ENCODE measurements at regions not wholly inside any gene's neighbourhood (a gene's known extent, or its start where the extent isn't known, plus 50 kb on each side); places are given as distances from the start of the nearest gene placed in this dataset.
"Not testable (repeated sequence)": the region's sequence is repeated elsewhere in the genome, so short reads cannot be mapped to it uniquely, and the experiment has no call there.

DNA sequence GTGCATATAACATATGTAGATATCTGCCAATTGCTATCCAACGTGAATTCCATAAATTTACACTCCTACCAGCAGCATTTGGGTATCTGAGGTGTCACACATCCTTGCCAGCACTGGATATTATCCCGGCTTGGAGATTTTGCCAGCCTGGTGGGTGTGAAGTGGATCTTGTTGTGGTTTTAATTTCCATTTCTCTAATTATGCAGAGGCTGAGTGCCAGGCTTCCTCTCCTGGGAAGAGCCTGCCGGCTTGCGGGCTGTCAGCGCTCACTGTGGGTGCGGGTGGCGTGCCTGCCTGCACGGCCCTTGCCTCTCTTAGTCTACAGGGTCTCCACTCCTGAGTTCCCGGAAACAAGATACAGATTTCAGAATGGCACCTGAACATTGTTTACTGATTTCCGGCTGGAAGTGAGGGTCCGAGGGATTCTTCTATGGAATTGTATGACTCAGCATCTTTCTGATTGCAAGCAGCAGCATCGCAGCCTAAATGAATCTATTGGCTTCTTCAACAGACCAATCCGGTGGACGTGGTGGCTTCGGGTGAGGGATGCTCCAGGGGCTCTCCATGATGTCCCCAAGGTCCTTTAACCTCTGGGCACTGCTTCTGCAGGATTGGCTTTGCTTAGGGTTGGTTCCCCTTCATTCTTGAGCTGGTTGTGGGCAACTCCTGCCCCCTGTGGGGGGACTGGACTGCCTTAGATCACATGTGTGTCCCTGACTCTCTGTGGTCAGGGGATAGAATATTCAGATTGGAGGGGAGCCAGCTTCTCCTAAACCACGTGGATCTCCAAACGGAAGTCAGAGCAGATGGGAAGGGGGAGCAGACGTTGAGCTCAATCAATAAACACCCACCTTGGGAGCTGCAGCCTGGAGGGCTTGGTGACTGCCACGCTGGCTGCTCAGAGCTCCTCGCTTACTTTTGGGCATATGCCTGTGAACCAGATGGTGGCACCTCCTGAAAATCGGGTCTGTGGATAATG, 58.0 kb upstream of the LRPAP1 start:
- POLR2A ChIA-PET; H3K27ac ChIP-seq (ENCODE audit: insufficient read depth in 1 of 2, low read depth in 1 of 2, low read length in 2 of 2, poor library complexity in 1 of 2, severe bottlenecking in 2 of 2); H3K4me3 ChIP-seq (ENCODE audit: control insufficient read depth in 1 of 7, extremely low read depth in 1 of 7, insufficient read depth in 4 of 7, low read depth in 2 of 7, low read length in 6 of 7); H3K36me3 ChIP-seq (ENCODE audit: control insufficient read depth in 4 of 4, insufficient read depth in 4 of 4, low read length in 3 of 4); DNase-seq; H3K27me3 ChIP-seq (replicated peaks in 2 of 5; ENCODE audit: control insufficient read depth in 4 of 5, insufficient read depth in 5 of 5, low read length in 4 of 5); H3K4me1 ChIP-seq (ENCODE audit: control extremely low read depth in 1 of 4, control insufficient read depth in 4 of 4, insufficient read depth in 4 of 4, low read length in 3 of 4); CTCF ChIA-PET; H3K9me3 ChIP-seq (ENCODE audit: control extremely low read depth in 1 of 5, control insufficient read depth in 4 of 5, insufficient read depth in 2 of 5, low read depth in 1 of 5, low read length in 4 of 5): not testable (repeated sequence)
- 88% methylated on average over 11 of the region's 21 CpGs for WGBS (ENCODE audit: insufficient coverage)

GRCh38 chr4:3589379-3589778, 57.2 kb upstream of the LRPAP1 start:
- H3K27ac ChIP-seq (ENCODE audit: insufficient read depth in 1 of 2, low read depth in 1 of 2, low read length in 2 of 2, poor library complexity in 1 of 2, severe bottlenecking in 2 of 2); CTCF ChIA-PET; DNase-seq; H3K36me3 ChIP-seq (ENCODE audit: control insufficient read depth in 4 of 4, insufficient read depth in 4 of 4, low read length in 3 of 4); POLR2A ChIA-PET; H3K9me3 ChIP-seq (ENCODE audit: control extremely low read depth in 1 of 5, control insufficient read depth in 4 of 5, insufficient read depth in 2 of 5, low read depth in 1 of 5, low read length in 4 of 5); H3K4me1 ChIP-seq (ENCODE audit: control extremely low read depth in 1 of 4, control insufficient read depth in 4 of 4, insufficient read depth in 4 of 4, low read length in 3 of 4); H3K4me3 ChIP-seq (ENCODE audit: control insufficient read depth in 1 of 7, extremely low read depth in 1 of 7, insufficient read depth in 4 of 7, low read depth in 2 of 7, low read length in 6 of 7); H3K27me3 ChIP-seq (replicated peaks in 2 of 5; ENCODE audit: control insufficient read depth in 4 of 5, insufficient read depth in 5 of 5, low read length in 4 of 5): not testable (repeated sequence)
- 96% methylated on average over 4 of the region's 11 CpGs for WGBS (ENCODE audit: insufficient coverage)

GRCh38 chr4:3588517-3589194, 56.4 kb upstream of the LRPAP1 start:
- POLR2A ChIA-PET; H3K27me3 ChIP-seq (replicated peaks in 2 of 5; ENCODE audit: control insufficient read depth in 4 of 5, insufficient read depth in 5 of 5, low read length in 4 of 5); CTCF ChIA-PET; DNase-seq; H3K36me3 ChIP-seq (ENCODE audit: control insufficient read depth in 4 of 4, insufficient read depth in 4 of 4, low read length in 3 of 4); H3K9me3 ChIP-seq (ENCODE audit: control extremely low read depth in 1 of 5, control insufficient read depth in 4 of 5, insufficient read depth in 2 of 5, low read depth in 1 of 5, low read length in 4 of 5); H3K27ac ChIP-seq (ENCODE audit: insufficient read depth in 1 of 2, low read depth in 1 of 2, low read length in 2 of 2, poor library complexity in 1 of 2, severe bottlenecking in 2 of 2); H3K4me3 ChIP-seq (ENCODE audit: control insufficient read depth in 1 of 7, extremely low read depth in 1 of 7, insufficient read depth in 4 of 7, low read depth in 2 of 7, low read length in 6 of 7); H3K4me1 ChIP-seq (ENCODE audit: control extremely low read depth in 1 of 4, control insufficient read depth in 4 of 4, insufficient read depth in 4 of 4, low read length in 3 of 4): not testable (repeated sequence)
- 90% methylated on average over 3 of the region's 10 CpGs for WGBS (ENCODE audit: insufficient coverage)

DNA sequence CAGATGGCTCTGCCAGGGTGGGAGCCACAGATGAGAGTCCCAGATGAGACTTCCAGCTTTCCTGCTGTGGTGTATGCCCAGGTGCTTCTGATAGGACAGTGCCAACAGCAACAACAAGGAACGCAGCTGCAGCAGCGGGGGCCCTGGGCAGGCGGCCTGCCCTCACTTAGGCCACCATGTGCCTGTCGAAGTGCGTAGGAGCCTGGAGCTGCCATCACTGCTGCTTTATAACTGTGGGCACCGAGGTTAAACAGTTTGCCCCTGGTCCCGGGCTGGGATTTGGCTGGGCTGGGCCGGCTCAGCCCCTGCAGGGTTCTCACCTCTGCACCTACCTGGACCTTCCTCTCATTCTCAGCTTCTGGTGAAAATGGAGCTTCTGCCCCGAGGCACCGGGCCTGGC, 54.4 kb upstream of the LRPAP1 start:
- DNase-seq; CTCF ChIA-PET; H3K4me1 ChIP-seq (ENCODE audit: control extremely low read depth in 1 of 4, control insufficient read depth in 4 of 4, insufficient read depth in 4 of 4, low read length in 3 of 4); H3K27me3 ChIP-seq (replicated peaks in 2 of 5; ENCODE audit: control insufficient read depth in 4 of 5, insufficient read depth in 5 of 5, low read length in 4 of 5); H3K27ac ChIP-seq (ENCODE audit: insufficient read depth in 1 of 2, low read depth in 1 of 2, low read length in 2 of 2, poor library complexity in 1 of 2, severe bottlenecking in 2 of 2); H3K36me3 ChIP-seq (ENCODE audit: control insufficient read depth in 4 of 4, insufficient read depth in 4 of 4, low read length in 3 of 4); POLR2A ChIA-PET; H3K9me3 ChIP-seq (ENCODE audit: control extremely low read depth in 1 of 5, control insufficient read depth in 4 of 5, insufficient read depth in 2 of 5, low read depth in 1 of 5, low read length in 4 of 5); H3K4me3 ChIP-seq (ENCODE audit: control insufficient read depth in 1 of 7, extremely low read depth in 1 of 7, insufficient read depth in 4 of 7, low read depth in 2 of 7, low read length in 6 of 7): not testable (repeated sequence)
- WGBS (ENCODE audit: insufficient coverage): 97% methylated on average over 8 of the region's 10 CpGs

DNA sequence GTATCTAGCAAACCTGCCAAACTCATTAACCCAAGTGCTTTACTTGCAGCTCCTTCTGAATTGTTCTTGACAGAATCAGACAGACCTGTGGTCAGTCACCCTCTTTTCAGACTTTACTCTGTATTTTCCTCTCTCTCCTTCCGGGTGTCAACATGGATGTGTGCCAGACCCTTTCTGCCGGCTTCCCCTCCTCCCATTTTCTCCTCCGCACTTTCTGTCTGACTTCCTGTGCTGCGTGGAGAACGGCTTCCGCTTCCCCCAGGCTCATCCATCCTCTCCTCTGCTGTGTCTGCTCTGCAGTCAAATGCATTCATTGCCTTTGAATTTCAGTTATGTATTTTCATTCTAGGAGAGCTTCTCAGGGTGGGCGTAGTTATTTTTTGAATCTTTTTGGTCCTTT, 53.3 kb upstream of the LRPAP1 start:
- DNase-seq; H3K27me3 ChIP-seq (replicated peaks in 2 of 5; ENCODE audit: control insufficient read depth in 4 of 5, insufficient read depth in 5 of 5, low read length in 4 of 5); POLR2A ChIA-PET; H3K36me3 ChIP-seq (ENCODE audit: control insufficient read depth in 4 of 4, insufficient read depth in 4 of 4, low read length in 3 of 4); H3K27ac ChIP-seq (ENCODE audit: insufficient read depth in 1 of 2, low read depth in 1 of 2, low read length in 2 of 2, poor library complexity in 1 of 2, severe bottlenecking in 2 of 2); H3K4me3 ChIP-seq (ENCODE audit: control insufficient read depth in 1 of 7, extremely low read depth in 1 of 7, insufficient read depth in 4 of 7, low read depth in 2 of 7, low read length in 6 of 7); H3K9me3 ChIP-seq (ENCODE audit: control extremely low read depth in 1 of 5, control insufficient read depth in 4 of 5, insufficient read depth in 2 of 5, low read depth in 1 of 5, low read length in 4 of 5); CTCF ChIA-PET; H3K4me1 ChIP-seq (ENCODE audit: control extremely low read depth in 1 of 4, control insufficient read depth in 4 of 4, insufficient read depth in 4 of 4, low read length in 3 of 4): not testable (repeated sequence)
- WGBS (ENCODE audit: insufficient coverage): 100% methylated on average over 1 of the region's 7 CpGs

GRCh38 chr4:3582091-3582475, 49.9 kb upstream of the LRPAP1 start:
- DNase-seq: no peak
- H3K4me3 ChIP-seq (ENCODE audit: control insufficient read depth in 1 of 7, extremely low read depth in 1 of 7, insufficient read depth in 4 of 7, low read depth in 2 of 7, low read length in 6 of 7): no peak overlapping the region
- H3K36me3 ChIP-seq (ENCODE audit: control insufficient read depth in 4 of 4, insufficient read depth in 4 of 4, low read length in 3 of 4): no peaks in the 10 kb centered on the region
- H3K27me3 ChIP-seq (replicated peaks in 2 of 5; ENCODE audit: control insufficient read depth in 4 of 5, insufficient read depth in 5 of 5, low read length in 4 of 5): peaks cover 0 to 2% (median 0%) of the 10 kb centered on the region in 5 experiments
- POLR2A ChIA-PET: no interaction called here
- no peaks in the 10 kb centered on the region for H3K9me3 ChIP-seq (ENCODE audit: control extremely low read depth in 1 of 5, control insufficient read depth in 4 of 5, insufficient read depth in 2 of 5, low read depth in 1 of 5, low read length in 4 of 5)
- no peak overlapping the region for H3K27ac ChIP-seq (ENCODE audit: insufficient read depth in 1 of 2, low read depth in 1 of 2, low read length in 2 of 2, poor library complexity in 1 of 2, severe bottlenecking in 2 of 2)
- WGBS (ENCODE audit: insufficient coverage): 90% methylated on average over 4 of the region's 5 CpGs
- CTCF ChIA-PET: no interaction called here
- peaks cover 0 to 2% (median 0%) of the 10 kb centered on the region in 4 experiments for H3K4me1 ChIP-seq (ENCODE audit: control extremely low read depth in 1 of 4, control insufficient read depth in 4 of 4, insufficient read depth in 4 of 4, low read length in 3 of 4)

All from common myeloid progenitor, CD34-positive (primary cell).